ENCODE measurements at regions not wholly inside any gene's neighbourhood (a gene's known extent, or its start where the extent isn't known, plus 50 kb on each side); places are given as distances from the start of the nearest gene placed in this dataset.
A peak's percentile ranks its signal among the peaks of the same experiment; 100 is the strongest.

DNA sequence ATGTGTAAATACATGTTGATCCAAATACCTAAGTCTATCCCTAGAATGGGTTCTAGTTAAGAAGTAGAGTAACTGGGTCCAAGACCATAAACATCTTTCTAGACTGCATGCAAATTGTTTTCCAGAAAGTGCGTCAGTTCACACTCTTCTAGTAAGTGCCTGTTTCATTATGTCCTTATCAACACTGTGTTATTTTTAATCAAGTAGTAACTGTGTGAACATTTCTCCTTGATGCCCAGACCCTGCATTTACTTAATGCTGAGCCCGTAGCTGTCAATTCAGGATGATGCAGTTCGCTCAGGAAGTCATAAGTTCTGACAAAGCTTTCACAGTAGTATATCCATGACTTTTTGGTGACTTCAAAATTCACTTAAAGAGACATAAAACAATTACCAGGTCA, 374.8 kb downstream of the OTUD1 start:
- H3K36me3 Mint-ChIP-seq (ENCODE audit: low read depth) = no peaks in the 10 kb centered on the region

GRCh38 chr10:23818484-23818883, 379.6 kb downstream of the OTUD1 start:
- Mint-ChIP-seq H3K9me3 (no peaks in the 10 kb centered on the region), H3K27ac (peak overlapping the region; percentile 55), H3K4me3 (no peak overlapping the region), H3K4me1 (peaks cover 41% of the 10 kb centered on the region), H3K36me3 (ENCODE audit: low read depth) (no peaks in the 10 kb centered on the region), H3K27me3 (ENCODE audit: low read depth, poor library complexity) (peaks cover 8% of the 10 kb centered on the region)
- TF ChIP-seq, protein P1, sequence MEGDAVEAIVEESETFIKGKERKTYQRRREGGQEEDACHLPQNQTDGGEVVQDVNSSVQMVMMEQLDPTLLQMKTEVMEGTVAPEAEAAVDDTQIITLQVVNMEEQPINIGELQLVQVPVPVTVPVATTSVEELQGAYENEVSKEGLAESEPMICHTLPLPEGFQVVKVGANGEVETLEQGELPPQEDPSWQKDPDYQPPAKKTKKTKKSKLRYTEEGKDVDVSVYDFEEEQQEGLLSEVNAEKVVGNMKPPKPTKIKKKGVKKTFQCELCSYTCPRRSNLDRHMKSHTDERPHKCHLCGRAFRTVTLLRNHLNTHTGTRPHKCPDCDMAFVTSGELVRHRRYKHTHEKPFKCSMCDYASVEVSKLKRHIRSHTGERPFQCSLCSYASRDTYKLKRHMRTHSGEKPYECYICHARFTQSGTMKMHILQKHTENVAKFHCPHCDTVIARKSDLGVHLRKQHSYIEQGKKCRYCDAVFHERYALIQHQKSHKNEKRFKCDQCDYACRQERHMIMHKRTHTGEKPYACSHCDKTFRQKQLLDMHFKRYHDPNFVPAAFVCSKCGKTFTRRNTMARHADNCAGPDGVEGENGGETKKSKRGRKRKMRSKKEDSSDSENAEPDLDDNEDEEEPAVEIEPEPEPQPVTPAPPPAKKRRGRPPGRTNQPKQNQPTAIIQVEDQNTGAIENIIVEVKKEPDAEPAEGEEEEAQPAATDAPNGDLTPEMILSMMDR (IDR thresholded peaks at IDR 0.05) = no peak
- DNase-seq = peak; percentile 29

More for the DNA sequence above, 374.8 kb downstream of the OTUD1 start:
- no peak for DNase-seq
- no peak overlapping the region for H3K27ac Mint-ChIP-seq
- TF ChIP-seq, protein P1 (IDR thresholded peaks at IDR 0.05) = no peak
- H3K9me3 Mint-ChIP-seq = no peaks in the 10 kb centered on the region
- no peak overlapping the region for H3K4me3 Mint-ChIP-seq
- peaks cover 4% of the 10 kb centered on the region for H3K27me3 Mint-ChIP-seq (ENCODE audit: low read depth, poor library complexity)
- H3K4me1 Mint-ChIP-seq = peaks cover 30% of the 10 kb centered on the region

DNA sequence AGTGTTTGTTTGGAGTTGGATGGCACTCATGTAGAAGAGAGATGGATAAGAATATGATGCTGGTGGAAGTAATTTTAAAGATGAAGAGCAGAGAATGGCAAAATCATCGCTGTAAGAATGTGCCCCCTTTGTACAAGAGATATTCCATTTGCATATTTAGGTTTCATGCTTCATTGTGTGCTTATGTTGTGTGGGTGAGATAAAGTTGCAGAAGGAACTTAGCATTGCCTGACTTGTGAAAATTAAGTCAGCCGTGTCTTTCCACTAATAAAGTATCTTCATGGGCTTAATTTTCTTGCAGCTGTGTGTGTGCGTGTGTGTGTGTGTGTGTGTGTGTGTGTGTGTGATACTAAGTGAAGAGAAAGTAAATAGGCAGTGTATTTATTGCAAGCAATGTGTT, 381.9 kb downstream of the OTUD1 start:
- TF ChIP-seq, protein P1 (IDR thresholded peaks at IDR 0.05) = no peak
- Mint-ChIP-seq H3K4me3 (no peak overlapping the region), H3K4me1 (peaks cover 25% of the 10 kb centered on the region), H3K36me3 (ENCODE audit: low read depth) (no peaks in the 10 kb centered on the region), H3K27me3 (ENCODE audit: low read depth, poor library complexity) (peaks cover 26% of the 10 kb centered on the region), H3K9me3 (no peaks in the 10 kb centered on the region), H3K27ac (no peak overlapping the region)
- DNase-seq = no peak

DNA sequence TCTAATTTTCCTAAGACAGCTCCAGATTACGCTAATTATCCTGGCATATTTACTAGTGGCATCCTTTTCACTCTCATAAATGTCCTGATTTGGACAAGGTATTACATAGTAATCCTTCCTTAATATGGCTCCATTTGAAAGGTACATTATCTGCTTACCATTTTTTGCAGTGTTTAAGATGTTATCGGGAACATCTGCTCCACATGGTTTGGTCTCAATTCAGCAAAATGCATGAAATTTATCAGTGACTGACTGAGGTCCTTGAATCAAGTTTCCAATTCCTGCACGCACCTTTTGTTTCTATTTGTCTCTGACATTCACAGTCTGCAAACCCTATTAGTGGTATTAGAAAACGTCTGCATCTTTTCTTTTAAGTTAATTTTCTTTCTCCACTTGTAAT, 384.1 kb upstream of the KIAA1217 start:
- Mint-ChIP-seq H3K4me1 (peaks cover 11% of the 10 kb centered on the region), H3K27ac (no peak overlapping the region), H3K4me3 (no peak overlapping the region), H3K27me3 (ENCODE audit: low read depth, poor library complexity) (peaks cover 28% of the 10 kb centered on the region), H3K36me3 (ENCODE audit: low read depth) (no peaks in the 10 kb centered on the region), H3K9me3 (no peaks in the 10 kb centered on the region)
- TF ChIP-seq, protein P1 (IDR thresholded peaks at IDR 0.05) = no peak
- no peak for DNase-seq

DNA sequence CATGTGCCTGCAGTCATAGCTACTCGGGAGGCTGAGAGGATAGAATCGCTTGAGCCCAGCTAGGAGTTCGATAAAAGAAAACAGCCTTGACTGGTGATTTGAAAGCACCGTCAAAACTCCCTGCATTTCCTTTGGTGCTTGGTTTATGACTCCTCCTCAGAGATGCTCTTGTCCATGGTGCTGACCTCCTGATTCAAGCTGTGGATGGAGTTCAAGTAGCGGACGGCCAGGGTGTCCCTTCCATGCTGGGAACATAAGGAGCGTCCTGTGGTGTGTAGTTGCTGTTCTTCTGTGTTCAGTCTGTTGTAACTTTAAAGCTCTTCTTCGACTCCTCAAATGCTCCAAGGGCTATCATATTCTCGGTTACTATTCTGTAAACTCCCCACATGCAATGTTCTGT, 382.5 kb upstream of the KIAA1217 start:
- H3K27me3 Mint-ChIP-seq (ENCODE audit: low read depth, poor library complexity) = peaks cover 33% of the 10 kb centered on the region
- no peak overlapping the region for H3K4me3 Mint-ChIP-seq
- H3K9me3 Mint-ChIP-seq = no peaks in the 10 kb centered on the region
- peak; percentile 77 for DNase-seq
- no peaks in the 10 kb centered on the region for H3K36me3 Mint-ChIP-seq (ENCODE audit: low read depth)
- H3K4me1 Mint-ChIP-seq = no peaks in the 10 kb centered on the region
- TF ChIP-seq, protein P1 (IDR thresholded peaks at IDR 0.05) = no peak
- H3K27ac Mint-ChIP-seq = no peak overlapping the region

DNA sequence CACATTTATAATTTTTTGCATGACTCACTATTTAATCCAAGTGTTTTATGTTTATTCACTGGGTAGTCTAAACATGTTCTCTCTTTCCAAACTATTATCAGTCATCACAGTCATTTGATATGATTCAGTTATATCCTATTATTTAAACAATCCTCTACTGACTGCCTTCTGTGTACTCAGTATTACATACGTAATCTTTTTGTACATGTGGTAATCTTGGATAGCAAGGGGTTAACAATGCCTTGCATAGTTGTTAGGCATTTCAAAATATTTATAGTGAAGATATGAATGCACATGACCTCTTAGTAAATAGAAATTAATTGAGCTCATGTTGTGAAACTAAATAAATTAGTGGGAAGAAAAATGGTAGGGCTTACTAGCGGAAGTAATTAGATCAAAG, 379.4 kb upstream of the KIAA1217 start:
- no peaks in the 10 kb centered on the region for H3K9me3 Mint-ChIP-seq

More for the DNA sequence above, 379.4 kb upstream of the KIAA1217 start:
- no peak for DNase-seq
- Mint-ChIP-seq H3K4me3 (no peak overlapping the region), H3K27ac (no peak overlapping the region), H3K27me3 (ENCODE audit: low read depth, poor library complexity) (peaks cover 31% of the 10 kb centered on the region), H3K4me1 (no peaks in the 10 kb centered on the region), H3K36me3 (ENCODE audit: low read depth) (no peaks in the 10 kb centered on the region)
- TF ChIP-seq, protein P1 (IDR thresholded peaks at IDR 0.05) = no peak
